ENCODE measurements at regions not wholly inside any gene's neighbourhood (a gene's known extent, or its start where the extent isn't known, plus 50 kb on each side); places are given as distances from the start of the nearest gene placed in this dataset.

DNA sequence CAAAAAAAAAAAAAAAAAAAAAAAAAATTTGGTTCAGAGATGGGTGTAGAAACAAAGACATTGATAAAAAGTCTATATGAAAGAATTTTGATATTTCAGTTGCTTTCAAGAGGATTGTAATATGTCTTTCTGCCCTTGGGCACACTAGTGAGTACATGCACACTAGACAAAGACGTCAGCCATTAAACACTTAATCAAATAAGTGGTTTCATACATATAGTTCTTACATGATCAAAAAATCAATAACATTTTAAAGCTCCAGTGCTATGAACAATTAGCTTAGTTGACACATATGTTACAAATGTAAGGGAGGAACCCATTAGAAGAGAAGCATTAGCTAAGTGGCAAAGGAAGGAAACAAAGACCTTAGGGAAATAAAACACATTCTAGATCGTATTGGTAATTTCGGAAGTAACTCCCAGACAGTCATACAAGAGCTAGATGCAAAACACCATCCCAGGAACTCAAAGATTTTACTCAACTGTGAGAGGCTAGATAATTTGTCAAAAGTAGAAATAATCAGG lies 84.5 kb upstream of the MAN2A1 start:
- no peak overlapping the region for H2AFZ ChIP-seq (ENCODE audit: low read length)
- no peak for TF ChIP-seq EZH2 (IDR thresholded peaks at IDR 0.05; ENCODE audit: low read length, unreplicated experiment)
- TF ChIP-seq, protein P1, sequence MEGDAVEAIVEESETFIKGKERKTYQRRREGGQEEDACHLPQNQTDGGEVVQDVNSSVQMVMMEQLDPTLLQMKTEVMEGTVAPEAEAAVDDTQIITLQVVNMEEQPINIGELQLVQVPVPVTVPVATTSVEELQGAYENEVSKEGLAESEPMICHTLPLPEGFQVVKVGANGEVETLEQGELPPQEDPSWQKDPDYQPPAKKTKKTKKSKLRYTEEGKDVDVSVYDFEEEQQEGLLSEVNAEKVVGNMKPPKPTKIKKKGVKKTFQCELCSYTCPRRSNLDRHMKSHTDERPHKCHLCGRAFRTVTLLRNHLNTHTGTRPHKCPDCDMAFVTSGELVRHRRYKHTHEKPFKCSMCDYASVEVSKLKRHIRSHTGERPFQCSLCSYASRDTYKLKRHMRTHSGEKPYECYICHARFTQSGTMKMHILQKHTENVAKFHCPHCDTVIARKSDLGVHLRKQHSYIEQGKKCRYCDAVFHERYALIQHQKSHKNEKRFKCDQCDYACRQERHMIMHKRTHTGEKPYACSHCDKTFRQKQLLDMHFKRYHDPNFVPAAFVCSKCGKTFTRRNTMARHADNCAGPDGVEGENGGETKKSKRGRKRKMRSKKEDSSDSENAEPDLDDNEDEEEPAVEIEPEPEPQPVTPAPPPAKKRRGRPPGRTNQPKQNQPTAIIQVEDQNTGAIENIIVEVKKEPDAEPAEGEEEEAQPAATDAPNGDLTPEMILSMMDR (conservative IDR thresholded peaks at IDR 0.05; ENCODE audit: low read depth, low read length) = no peak
- no peak for TF ChIP-seq EZH2phosphoT487 (IDR thresholded peaks at IDR 0.05; ENCODE audit: borderline replicate concordance, low read length)
- H3K9me2 ChIP-seq (replicated peaks; ENCODE audit: low read length) = no peaks in the 10 kb centered on the region
- H3K9me3 ChIP-seq (ENCODE audit: low read length) = no peaks in the 10 kb centered on the region
- intact Hi-C loops (cut with micrococcal nuclease) = no loop called here
- no peak overlapping the region for H3K9ac ChIP-seq (ENCODE audit: low read length)
- no peak for DNase-seq
- H3K4me2 ChIP-seq (ENCODE audit: low read length) = no peak overlapping the region
- H3K4me1 ChIP-seq (ENCODE audit: insufficient read depth, low read length) = no peaks in the 10 kb centered on the region
- no peak overlapping the region for H3K27ac ChIP-seq (ENCODE audit: low read length)
- H3K36me3 ChIP-seq (ENCODE audit: low read depth, low read length) = no peaks in the 10 kb centered on the region
- no peaks in the 10 kb centered on the region for H4K20me1 ChIP-seq (ENCODE audit: low read length)
- no peaks in the 10 kb centered on the region for H3K79me2 ChIP-seq (ENCODE audit: low read length)
- no TSS peak for BruUV-seq (replicated peaks)
- no peak overlapping the region for H3K4me3 ChIP-seq (ENCODE audit: low read length)
- ChIA-PET POLR2A (ENCODE audit: unreplicated experiment) (no interaction called here), CTCF (no interaction called here)
- no peaks in the 10 kb centered on the region for H3F3A ChIP-seq (ENCODE audit: low read length, unreplicated experiment)
- no peaks in the 10 kb centered on the region for H3K27me3 ChIP-seq (ENCODE audit: low read length)
- no peak for ATAC-seq

DNA sequence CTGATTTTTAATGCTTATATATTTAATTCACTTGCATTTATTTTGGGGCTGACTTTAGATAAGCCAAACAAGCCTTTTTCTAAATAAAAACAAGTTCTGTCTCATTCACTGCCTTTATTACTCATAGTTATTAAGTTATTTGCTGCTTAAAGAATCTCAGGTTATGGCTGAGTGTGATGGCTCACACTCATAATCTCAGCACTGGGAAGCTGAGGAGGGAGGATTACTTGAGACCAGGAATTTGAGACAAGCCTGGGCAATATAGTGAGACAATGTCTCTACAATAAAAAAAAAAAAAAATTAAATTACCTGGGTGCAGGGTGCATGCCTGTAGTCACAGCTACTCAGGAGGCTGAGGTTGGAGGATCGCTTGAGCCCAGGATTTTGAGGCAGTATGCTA lies 85.0 kb upstream of the MAN2A1 start:
- no peaks in the 10 kb centered on the region for H3K9me3 ChIP-seq (ENCODE audit: low read length)
- no peak overlapping the region for H3K27ac ChIP-seq (ENCODE audit: low read length)
- H2AFZ ChIP-seq (ENCODE audit: low read length) = no peak overlapping the region
- no TSS peak for BruUV-seq (replicated peaks)
- H3F3A ChIP-seq (ENCODE audit: low read length, unreplicated experiment) = no peaks in the 10 kb centered on the region
- H3K9me2 ChIP-seq (replicated peaks; ENCODE audit: low read length) = no peaks in the 10 kb centered on the region
- H3K27me3 ChIP-seq (ENCODE audit: low read length) = no peaks in the 10 kb centered on the region
- H3K36me3 ChIP-seq (ENCODE audit: low read depth, low read length) = no peaks in the 10 kb centered on the region
- TF ChIP-seq EZH2 (IDR thresholded peaks at IDR 0.05; ENCODE audit: low read length, unreplicated experiment) (no peak), EZH2phosphoT487 (IDR thresholded peaks at IDR 0.05; ENCODE audit: borderline replicate concordance, low read length) (no peak)
- TF ChIP-seq, protein P1 (conservative IDR thresholded peaks at IDR 0.05; ENCODE audit: low read depth, low read length) = no peak
- ChIA-PET CTCF (no interaction called here), POLR2A (ENCODE audit: unreplicated experiment) (no interaction called here)
- H3K4me3 ChIP-seq (ENCODE audit: low read length) = no peak overlapping the region
- no peak for DNase-seq
- H3K9ac ChIP-seq (ENCODE audit: low read length) = no peak overlapping the region
- no peak overlapping the region for H3K4me2 ChIP-seq (ENCODE audit: low read length)
- H4K20me1 ChIP-seq (ENCODE audit: low read length) = no peaks in the 10 kb centered on the region
- no peaks in the 10 kb centered on the region for H3K4me1 ChIP-seq (ENCODE audit: insufficient read depth, low read length)
- H3K79me2 ChIP-seq (ENCODE audit: low read length) = no peaks in the 10 kb centered on the region
- intact Hi-C loops (cut with micrococcal nuclease) = no loop called here
- no peak for ATAC-seq

DNA sequence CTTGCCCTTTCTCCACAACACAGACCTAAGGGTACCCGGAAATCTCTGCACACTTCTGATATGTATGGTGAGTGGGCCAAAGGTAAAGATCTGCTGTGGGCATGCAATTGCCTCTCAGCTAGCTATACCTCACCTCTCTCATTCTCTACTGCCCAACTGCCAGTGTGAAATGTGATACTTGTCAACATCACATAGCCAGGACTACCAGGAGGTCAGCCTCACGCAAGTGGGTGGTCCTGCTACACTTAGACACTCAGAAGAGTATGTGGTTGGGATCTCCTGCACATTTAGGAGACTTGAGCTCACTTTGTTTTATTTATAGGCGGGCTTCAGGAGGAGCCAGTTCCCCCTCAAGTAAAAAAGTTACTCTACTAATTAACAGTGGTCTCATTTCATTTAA lies 88.0 kb upstream of the MAN2A1 start:
- Histone ChIP-seq H3K4me2 (ENCODE audit: low read length) (no peak overlapping the region), H3K4me1 (ENCODE audit: insufficient read depth, low read length) (no peaks in the 10 kb centered on the region), H3K9ac (ENCODE audit: low read length) (no peak overlapping the region), H3K9me3 (ENCODE audit: low read length) (no peaks in the 10 kb centered on the region), H3K27me3 (ENCODE audit: low read length) (no peaks in the 10 kb centered on the region), H4K20me1 (ENCODE audit: low read length) (no peaks in the 10 kb centered on the region), H3K79me2 (ENCODE audit: low read length) (no peaks in the 10 kb centered on the region), H3K4me3 (ENCODE audit: low read length) (no peak overlapping the region), H2AFZ (ENCODE audit: low read length) (no peak overlapping the region), H3F3A (ENCODE audit: low read length, unreplicated experiment) (no peaks in the 10 kb centered on the region), H3K27ac (ENCODE audit: low read length) (no peak overlapping the region), H3K36me3 (ENCODE audit: low read depth, low read length) (no peaks in the 10 kb centered on the region), H3K9me2 (replicated peaks; ENCODE audit: low read length) (no peaks in the 10 kb centered on the region)
- no peak for ATAC-seq
- no peak for TF ChIP-seq EZH2phosphoT487 (IDR thresholded peaks at IDR 0.05; ENCODE audit: borderline replicate concordance, low read length)
- no peak for TF ChIP-seq EZH2 (IDR thresholded peaks at IDR 0.05; ENCODE audit: low read length, unreplicated experiment)
- TF ChIP-seq, protein P1 (conservative IDR thresholded peaks at IDR 0.05; ENCODE audit: low read depth, low read length) = no peak
- CTCF ChIA-PET = no interaction called here
- intact Hi-C loops (cut with micrococcal nuclease) = no loop called here
- no TSS peak for BruUV-seq (replicated peaks)
- DNase-seq = no peak
- POLR2A ChIA-PET (ENCODE audit: unreplicated experiment) = no interaction called here

All from PC-3 (cell line).